Progenitor cell of endocrine pancreas (in vitro differentiated cells): ENCODE measurements at regions not wholly inside any gene's neighbourhood (a gene's known extent, or its start where the extent isn't known, plus 50 kb on each side); places are given as distances from the start of the nearest gene placed in this dataset.

Source experiments
- DNase-seq: peaks from one replicate; pipeline ENCODE4 v3.0.0; 2021; ENCODE audit warnings: low spot score; ENCODE audit not compliant: unreplicated experiment
- H3K27ac Mint-ChIP-seq: 2 replicates; pipeline ENCODE4 v1.8.0; 2021; ENCODE audit warnings: mild to moderate bottlenecking, moderate library complexity, mixed read lengths
- H3K27me3 Mint-ChIP-seq: 2 replicates; pipeline ENCODE4 v1.8.0; 2021; ENCODE audit warnings: mixed read lengths
- H3K36me3 Mint-ChIP-seq: 2 replicates; pipeline ENCODE4 v1.8.0; 2022; ENCODE audit warnings: mixed read lengths; ENCODE audit not compliant: insufficient read depth
- H3K4me1 Mint-ChIP-seq: 2 replicates; pipeline ENCODE4 v1.8.0; 2021; ENCODE audit warnings: low read depth, mixed read lengths
- H3K4me3 Mint-ChIP-seq: 2 replicates; pipeline ENCODE4 v1.8.0; 2021; ENCODE audit warnings: low read depth, mild to moderate bottlenecking, moderate library complexity, mixed read lengths
- H3K9me3 Mint-ChIP-seq: 2 replicates; pipeline ENCODE4 v1.8.0; 2021; ENCODE audit warnings: low read depth, mixed read lengths
- TF ChIP-seq, protein P1 (sequence below): fragments of 200-600 bp; sonication (generic); IDR thresholded peaks from one replicate; pipeline ENCODE4 v1.5.0; 2021; ENCODE audit warnings: antibody characterized with exemption, mild to moderate bottlenecking; ENCODE audit not compliant: unreplicated experiment

GRCh38 chr16:6643080-6643686, 689.5 kb upstream of the RBFOX1 start:
- Mint-ChIP-seq H3K27me3 (peaks cover 28% of the 10 kb centered on the region), H3K9me3 (no peaks in the 10 kb centered on the region), H3K36me3 (no peaks in the 10 kb centered on the region), H3K4me1 (peaks cover 12% of the 10 kb centered on the region), H3K4me3 (no peak overlapping the region), H3K27ac (no peak overlapping the region)
- TF ChIP-seq, protein P1, sequence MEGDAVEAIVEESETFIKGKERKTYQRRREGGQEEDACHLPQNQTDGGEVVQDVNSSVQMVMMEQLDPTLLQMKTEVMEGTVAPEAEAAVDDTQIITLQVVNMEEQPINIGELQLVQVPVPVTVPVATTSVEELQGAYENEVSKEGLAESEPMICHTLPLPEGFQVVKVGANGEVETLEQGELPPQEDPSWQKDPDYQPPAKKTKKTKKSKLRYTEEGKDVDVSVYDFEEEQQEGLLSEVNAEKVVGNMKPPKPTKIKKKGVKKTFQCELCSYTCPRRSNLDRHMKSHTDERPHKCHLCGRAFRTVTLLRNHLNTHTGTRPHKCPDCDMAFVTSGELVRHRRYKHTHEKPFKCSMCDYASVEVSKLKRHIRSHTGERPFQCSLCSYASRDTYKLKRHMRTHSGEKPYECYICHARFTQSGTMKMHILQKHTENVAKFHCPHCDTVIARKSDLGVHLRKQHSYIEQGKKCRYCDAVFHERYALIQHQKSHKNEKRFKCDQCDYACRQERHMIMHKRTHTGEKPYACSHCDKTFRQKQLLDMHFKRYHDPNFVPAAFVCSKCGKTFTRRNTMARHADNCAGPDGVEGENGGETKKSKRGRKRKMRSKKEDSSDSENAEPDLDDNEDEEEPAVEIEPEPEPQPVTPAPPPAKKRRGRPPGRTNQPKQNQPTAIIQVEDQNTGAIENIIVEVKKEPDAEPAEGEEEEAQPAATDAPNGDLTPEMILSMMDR = peak; percentile 84
- DNase-seq = peak; percentile 44

- Mint-ChIP-seq H3K4me3 (no peak overlapping the region), H3K9me3 (no peaks in the 10 kb centered on the region), H3K36me3 (no peaks in the 10 kb centered on the region), H3K4me1 (peaks cover 12% of the 10 kb centered on the region), H3K27ac (no peak overlapping the region), H3K27me3 (peaks cover 28% of the 10 kb centered on the region)
- no peak for DNase-seq
- TF ChIP-seq, protein P1 = no peak
Measured at GRCh38 chr16:6642271-6642670, 690.4 kb upstream of the RBFOX1 start.

GRCh38 chr16:6641091-6641490, 691.6 kb upstream of the RBFOX1 start:
- no peaks in the 10 kb centered on the region for H3K36me3 Mint-ChIP-seq
- peaks cover 12% of the 10 kb centered on the region for H3K4me1 Mint-ChIP-seq
- H3K9me3 Mint-ChIP-seq = no peaks in the 10 kb centered on the region
- peak overlapping the region; percentile 78 for H3K27ac Mint-ChIP-seq
- no peak for DNase-seq
- H3K4me3 Mint-ChIP-seq = no peak overlapping the region
- peaks cover 24% of the 10 kb centered on the region for H3K27me3 Mint-ChIP-seq
- TF ChIP-seq, protein P1 = no peak

DNA sequence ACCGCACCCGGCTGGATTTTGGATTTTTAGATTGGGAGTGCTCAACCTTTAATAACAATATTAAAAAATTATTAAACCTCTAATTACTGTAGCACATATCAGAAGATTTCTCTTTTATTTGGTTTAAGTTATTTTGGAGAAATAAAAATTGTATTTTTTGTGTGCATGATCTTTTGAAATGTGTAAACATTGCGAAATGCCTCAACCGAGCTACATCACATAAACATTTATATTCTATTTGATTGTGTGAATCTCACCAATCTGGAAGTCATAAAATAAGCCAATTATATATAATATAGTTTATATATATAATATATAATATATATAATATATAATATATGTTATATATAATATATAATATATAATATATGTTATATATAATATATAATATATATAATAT, 696.2 kb upstream of the RBFOX1 start:
- H3K27me3 Mint-ChIP-seq = peaks cover 12% of the 10 kb centered on the region
- no peaks in the 10 kb centered on the region for H3K36me3 Mint-ChIP-seq
- H3K9me3 Mint-ChIP-seq = no peaks in the 10 kb centered on the region
- no peak for DNase-seq
- H3K4me3 Mint-ChIP-seq = no peak overlapping the region
- TF ChIP-seq, protein P1 = no peak
- peaks cover 6% of the 10 kb centered on the region for H3K4me1 Mint-ChIP-seq
- no peak overlapping the region for H3K27ac Mint-ChIP-seq

GRCh38 chr16:6634151-6634550, 698.5 kb upstream of the RBFOX1 start:
- DNase-seq = no peak
- TF ChIP-seq, protein P1 = no peak
- H3K4me3 Mint-ChIP-seq = no peak overlapping the region
- no peaks in the 10 kb centered on the region for H3K36me3 Mint-ChIP-seq
- no peaks in the 10 kb centered on the region for H3K9me3 Mint-ChIP-seq
- H3K27ac Mint-ChIP-seq = no peak overlapping the region
- peaks cover 5% of the 10 kb centered on the region for H3K4me1 Mint-ChIP-seq
- peaks cover 7% of the 10 kb centered on the region for H3K27me3 Mint-ChIP-seq
